ENCODE measurements at regions not wholly inside any gene's neighbourhood (a gene's known extent, or its start where the extent isn't known, plus 50 kb on each side); places are given as distances from the start of the nearest gene placed in this dataset.
"Not testable (repeated sequence)": the region's sequence is repeated elsewhere in the genome, so short reads cannot be mapped to it uniquely, and the experiment has no call there.

GRCh38 chr7:119594956-119595355 is 678.0 kb upstream of the KCND2 start:
- no peak for FAIRE-seq

GRCh38 chr7:119596651-119597050 is 676.3 kb upstream of the KCND2 start:
- no peak for TF ChIP-seq TAF1 (IDR thresholded peaks at IDR 0.05; ENCODE audit: low read depth, low read length)
- no peak for TF ChIP-seq POLR2A (IDR thresholded peaks at IDR 0.05; ENCODE audit: low read depth, low read length)
- no peak for TF ChIP-seq SPI1 (IDR thresholded peaks at IDR 0.05; ENCODE audit: low read depth, low read length)
- TF ChIP-seq POU2F2 (IDR thresholded peaks at IDR 0.05; ENCODE audit: low read depth, low read length): no peak
- no peak for TF ChIP-seq POLR2AphosphoS5 (IDR thresholded peaks at IDR 0.05; ENCODE audit: low read depth, low read length)
- TF ChIP-seq PAX5 (IDR thresholded peaks at IDR 0.05; ENCODE audit: insufficient read depth, low read length, severe bottlenecking): no peak
- no peak for DNase-seq (ENCODE audit: insufficient read length, low spot score)
- no peak for FAIRE-seq

More at GRCh38 chr7:119594956-119595355, 678.0 kb upstream of the KCND2 start:
- DNase-seq (ENCODE audit: insufficient read length, low spot score): no peak
- TF ChIP-seq TAF1 (IDR thresholded peaks at IDR 0.05; ENCODE audit: low read depth, low read length) (no peak), PAX5 (IDR thresholded peaks at IDR 0.05; ENCODE audit: insufficient read depth, low read length, severe bottlenecking) (no peak), SPI1 (IDR thresholded peaks at IDR 0.05; ENCODE audit: low read depth, low read length) (no peak), POLR2A (IDR thresholded peaks at IDR 0.05; ENCODE audit: low read depth, low read length) (no peak), POLR2AphosphoS5 (IDR thresholded peaks at IDR 0.05; ENCODE audit: low read depth, low read length) (no peak), POU2F2 (IDR thresholded peaks at IDR 0.05; ENCODE audit: low read depth, low read length) (no peak)

GRCh38 chr7:119606297-119606696 is 666.7 kb upstream of the KCND2 start:
- no peak for TF ChIP-seq SPI1 (IDR thresholded peaks at IDR 0.05; ENCODE audit: low read depth, low read length)
- TF ChIP-seq PAX5 (IDR thresholded peaks at IDR 0.05; ENCODE audit: insufficient read depth, low read length, severe bottlenecking): no peak
- TF ChIP-seq TAF1 (IDR thresholded peaks at IDR 0.05; ENCODE audit: low read depth, low read length): no peak
- no peak for TF ChIP-seq POLR2A (IDR thresholded peaks at IDR 0.05; ENCODE audit: low read depth, low read length)
- TF ChIP-seq POLR2AphosphoS5 (IDR thresholded peaks at IDR 0.05; ENCODE audit: low read depth, low read length): no peak
- TF ChIP-seq POU2F2 (IDR thresholded peaks at IDR 0.05; ENCODE audit: low read depth, low read length): no peak
- DNase-seq (ENCODE audit: insufficient read length, low spot score) (no peak), FAIRE-seq (no peak)

- no peak for FAIRE-seq
- no peak for DNase-seq (ENCODE audit: insufficient read length, low spot score)
- no peak for TF ChIP-seq SPI1 (IDR thresholded peaks at IDR 0.05; ENCODE audit: low read depth, low read length)
- TF ChIP-seq PAX5 (IDR thresholded peaks at IDR 0.05; ENCODE audit: insufficient read depth, low read length, severe bottlenecking): no peak
- no peak for TF ChIP-seq POLR2AphosphoS5 (IDR thresholded peaks at IDR 0.05; ENCODE audit: low read depth, low read length)
- TF ChIP-seq POU2F2 (IDR thresholded peaks at IDR 0.05; ENCODE audit: low read depth, low read length): no peak
- no peak for TF ChIP-seq POLR2A (IDR thresholded peaks at IDR 0.05; ENCODE audit: low read depth, low read length)
- TF ChIP-seq TAF1 (IDR thresholded peaks at IDR 0.05; ENCODE audit: low read depth, low read length): no peak
Measured at GRCh38 chr7:119620769-119621168, 652.2 kb upstream of the KCND2 start.

GRCh38 chr7:119623427-119623826 is 649.5 kb upstream of the KCND2 start:
- TF ChIP-seq PAX5 (IDR thresholded peaks at IDR 0.05; ENCODE audit: insufficient read depth, low read length, severe bottlenecking) (no peak), SPI1 (IDR thresholded peaks at IDR 0.05; ENCODE audit: low read depth, low read length) (no peak), TAF1 (IDR thresholded peaks at IDR 0.05; ENCODE audit: low read depth, low read length) (no peak), POLR2AphosphoS5 (IDR thresholded peaks at IDR 0.05; ENCODE audit: low read depth, low read length) (no peak)
- FAIRE-seq (no peak), DNase-seq (ENCODE audit: insufficient read length, low spot score) (no peak)

- DNase-seq (ENCODE audit: insufficient read length, low spot score) (no peak), FAIRE-seq (no peak)
- TF ChIP-seq POLR2A (IDR thresholded peaks at IDR 0.05; ENCODE audit: low read depth, low read length) (no peak), SPI1 (IDR thresholded peaks at IDR 0.05; ENCODE audit: low read depth, low read length) (no peak)
Measured at GRCh38 chr7:119630406-119630969, 642.5 kb upstream of the KCND2 start.

- not testable (repeated sequence) for FAIRE-seq; DNase-seq (ENCODE audit: insufficient read length, low spot score)
Measured at GRCh38 chr7:119633812-119634211, 639.2 kb upstream of the KCND2 start.

- no peak for FAIRE-seq
Measured at GRCh38 chr7:119640326-119640725, 632.6 kb upstream of the KCND2 start.

GRCh38 chr7:119640861-119641260 is 632.1 kb upstream of the KCND2 start:
- TF ChIP-seq PAX5 (IDR thresholded peaks at IDR 0.05; ENCODE audit: insufficient read depth, low read length, severe bottlenecking) (no peak), POLR2AphosphoS5 (IDR thresholded peaks at IDR 0.05; ENCODE audit: low read depth, low read length) (no peak)
- FAIRE-seq: no peak
- no peak for DNase-seq (ENCODE audit: insufficient read length, low spot score)

More at GRCh38 chr7:119640326-119640725, 632.6 kb upstream of the KCND2 start:
- no peak for TF ChIP-seq SPI1 (IDR thresholded peaks at IDR 0.05; ENCODE audit: low read depth, low read length)
- no peak for DNase-seq (ENCODE audit: insufficient read length, low spot score)

- no peak for TF ChIP-seq PAX5 (IDR thresholded peaks at IDR 0.05; ENCODE audit: insufficient read depth, low read length, severe bottlenecking)
- TF ChIP-seq SPI1 (IDR thresholded peaks at IDR 0.05; ENCODE audit: low read depth, low read length): 0 out of 2 replicates have a peak, but pooled peaks have one; percentile 13
- DNase-seq (ENCODE audit: insufficient read length, low spot score) (no peak), FAIRE-seq (no peak)
Measured at GRCh38 chr7:119643558-119643957, 629.4 kb upstream of the KCND2 start.

- no peak for FAIRE-seq
- no peak for TF ChIP-seq TAF1 (IDR thresholded peaks at IDR 0.05; ENCODE audit: low read depth, low read length)
- TF ChIP-seq POLR2AphosphoS5 (IDR thresholded peaks at IDR 0.05; ENCODE audit: low read depth, low read length): no peak
- no peak for TF ChIP-seq PAX5 (IDR thresholded peaks at IDR 0.05; ENCODE audit: insufficient read depth, low read length, severe bottlenecking)
- no peak for DNase-seq (ENCODE audit: insufficient read length, low spot score)
Measured at GRCh38 chr7:119647286-119647685, 625.7 kb upstream of the KCND2 start.

- not testable (repeated sequence) for DNase-seq (ENCODE audit: insufficient read length, low spot score); FAIRE-seq
Measured at GRCh38 chr7:119648752-119649151, 624.2 kb upstream of the KCND2 start.
